Neural progenitor cell (in vitro differentiated cells): ENCODE measurements at regions not wholly inside any gene's neighbourhood (a gene's known extent, or its start where the extent isn't known, plus 50 kb on each side); places are given as distances from the start of the nearest gene placed in this dataset.

Experiments
- DNase-seq: peaks from one replicate; pipeline ENCODE4 v3.0.0-alpha.2; 2016; ENCODE audit warnings: low spot score
- H2AFZ ChIP-seq: fragments of 200-600 bp; sonication (generic); replicated peaks from 2 replicates; pipeline ENCODE4 v1.6.1; 2016; ENCODE audit warnings: antibody characterized with exemption
- H3F3A ChIP-seq: fragments of 200-600 bp; sonication (generic); 2 replicates; pipeline ENCODE4 v1.6.1; 2016; ENCODE audit warnings: antibody characterized with exemption, low read depth
- H3K27ac ChIP-seq: fragments of 200-600 bp; sonication (generic); 2 replicates; pipeline ENCODE4 v1.5.1; 2016; ENCODE audit warnings: mild to moderate bottlenecking
- H3K27me3 ChIP-seq: fragments of 200-600 bp; sonication (generic); 2 replicates; pipeline ENCODE4 v1.6.1; 2016; ENCODE audit warnings: mild to moderate bottlenecking, moderate library complexity
- H3K36me3 ChIP-seq: fragments of 200-600 bp; sonication (generic); 2 replicates; pipeline ENCODE4 v1.5.1; 2016
- H3K4me1 ChIP-seq: fragments of 200-600 bp; sonication (generic); 2 replicates; pipeline ENCODE4 v1.6.1; 2016; ENCODE audit warnings: mixed run types
- H3K4me2 ChIP-seq: fragments of 200-600 bp; sonication (generic); 2 replicates; pipeline ENCODE4 v1.6.1; 2016
- H3K4me3 ChIP-seq: fragments of 200-600 bp; sonication (generic); 2 replicates; pipeline ENCODE4 v1.5.1; 2016
- H3K79me2 ChIP-seq: fragments of 200-600 bp; sonication (generic); 2 replicates; pipeline ENCODE4 v1.6.1; 2016; ENCODE audit warnings: low read depth
- H3K9ac ChIP-seq: fragments of 200-600 bp; sonication (generic); 2 replicates; pipeline ENCODE4 v1.6.1; 2016
- H3K9me3 ChIP-seq: fragments of 200-600 bp; sonication (generic); 2 replicates; pipeline ENCODE4 v1.5.1; 2016; ENCODE audit warnings: low read depth
- H4K20me1 ChIP-seq: fragments of 200-600 bp; sonication (generic); 2 replicates; pipeline ENCODE4 v1.6.1; 2016; ENCODE audit warnings: low read depth
- H3K27ac Mint-ChIP-seq: 3 replicates; pipeline ENCODE4 v1.8.0; 2021; ENCODE audit warnings: mixed read lengths
- H3K27me3 Mint-ChIP-seq: 2 replicates; pipeline ENCODE4 v1.8.0; 2022; ENCODE audit warnings: low read depth, mild to moderate bottlenecking, inconsistent platforms, moderate library complexity, mixed read lengths; ENCODE audit not compliant: insufficient read depth
- H3K36me3 Mint-ChIP-seq: 3 replicates; pipeline ENCODE4 v1.8.0; 2021; ENCODE audit warnings: mixed read lengths
- H3K4me1 Mint-ChIP-seq: 3 replicates; pipeline ENCODE4 v1.8.0; 2021; ENCODE audit warnings: mixed read lengths
- H3K4me3 Mint-ChIP-seq: 3 replicates; pipeline ENCODE4 v1.8.0; 2021; ENCODE audit warnings: mild to moderate bottlenecking, moderate library complexity, mixed read lengths
- H3K9me3 Mint-ChIP-seq: 3 replicates; pipeline ENCODE4 v1.8.0; 2020; ENCODE audit warnings: mixed read lengths
- CTCF ChIP-seq: fragments of 200-600 bp; sonication (generic); IDR thresholded peaks from 2 replicates; pipeline ENCODE4 v1.5.1; 2017; ENCODE audit warnings: antibody characterized with exemption, mild to moderate bottlenecking
- EZH2 ChIP-seq: fragments of 200-600 bp; sonication (generic); IDR thresholded peaks from 2 replicates; pipeline ENCODE4 v1.6.1; 2017; ENCODE audit warnings: antibody characterized with exemption, mild to moderate bottlenecking, moderate library complexity
- EZH2phosphoT487 ChIP-seq: fragments of 200-600 bp; sonication (generic); IDR thresholded peaks from 2 replicates; pipeline ENCODE4 v1.6.1; 2017; ENCODE audit warnings: antibody characterized with exemption

GRCh38 chr10:3869036-3869435 is 84.0 kb upstream of the KLF6 start:
- peaks cover 2% of the 10 kb centered on the region for H3K27me3 Mint-ChIP-seq
- peaks cover 8% of the 10 kb centered on the region for H3K4me1 ChIP-seq
- no peaks in the 10 kb centered on the region for H3F3A ChIP-seq
- TF ChIP-seq EZH2phosphoT487 (no peak), EZH2 (no peak), CTCF (no peak)
- H3K9ac ChIP-seq: no peak overlapping the region
- H3K4me3 Mint-ChIP-seq: no peak overlapping the region
- H3K9me3 Mint-ChIP-seq: no peaks in the 10 kb centered on the region
- peaks cover 15% of the 10 kb centered on the region for H3K4me1 Mint-ChIP-seq
- H4K20me1 ChIP-seq: no peaks in the 10 kb centered on the region
- H3K4me2 ChIP-seq: no peak overlapping the region
- no peaks in the 10 kb centered on the region for H3K27me3 ChIP-seq
- DNase-seq: no peak
- no peak overlapping the region for H3K27ac ChIP-seq
- no peak overlapping the region for H2AFZ ChIP-seq
- no peaks in the 10 kb centered on the region for H3K36me3 Mint-ChIP-seq
- no peak overlapping the region for H3K27ac Mint-ChIP-seq
- no peaks in the 10 kb centered on the region for H3K79me2 ChIP-seq
- H3K36me3 ChIP-seq: no peaks in the 10 kb centered on the region
- no peaks in the 10 kb centered on the region for H3K9me3 ChIP-seq
- no peak overlapping the region for H3K4me3 ChIP-seq

- Histone ChIP-seq H3K9me3 (no peaks in the 10 kb centered on the region), H3K4me2 (no peak overlapping the region), H3K9ac (no peak overlapping the region), H3K79me2 (no peaks in the 10 kb centered on the region), H3F3A (no peaks in the 10 kb centered on the region), H2AFZ (no peak overlapping the region), H4K20me1 (no peaks in the 10 kb centered on the region), H3K27ac (no peak overlapping the region), H3K4me1 (peaks cover 8% of the 10 kb centered on the region), H3K36me3 (no peaks in the 10 kb centered on the region), H3K27me3 (no peaks in the 10 kb centered on the region), H3K4me3 (no peak overlapping the region)
- DNase-seq: no peak
- Mint-ChIP-seq H3K9me3 (no peaks in the 10 kb centered on the region), H3K27ac (no peak overlapping the region), H3K27me3 (peaks cover 3% of the 10 kb centered on the region), H3K36me3 (no peaks in the 10 kb centered on the region), H3K4me3 (no peak overlapping the region), H3K4me1 (peaks cover 8% of the 10 kb centered on the region)
- TF ChIP-seq EZH2 (no peak), EZH2phosphoT487 (no peak), CTCF (no peak)
These were observed 83.3 kb upstream of the KLF6 start for GRCh38 chr10:3868271-3868664.

- Histone ChIP-seq H3K4me2 (no peak overlapping the region), H3K27me3 (no peaks in the 10 kb centered on the region), H3F3A (no peaks in the 10 kb centered on the region), H3K27ac (no peak overlapping the region), H3K36me3 (no peaks in the 10 kb centered on the region), H3K4me3 (no peak overlapping the region), H4K20me1 (no peaks in the 10 kb centered on the region), H3K9ac (no peak overlapping the region), H3K79me2 (no peaks in the 10 kb centered on the region), H3K9me3 (no peaks in the 10 kb centered on the region), H3K4me1 (peaks cover 8% of the 10 kb centered on the region), H2AFZ (no peak overlapping the region)
- H3K9me3 Mint-ChIP-seq: no peaks in the 10 kb centered on the region
- H3K36me3 Mint-ChIP-seq: no peaks in the 10 kb centered on the region
- no peak for DNase-seq
- no peak overlapping the region for H3K4me3 Mint-ChIP-seq
- peaks cover 3% of the 10 kb centered on the region for H3K27me3 Mint-ChIP-seq
- no peak for TF ChIP-seq EZH2
- no peak for TF ChIP-seq EZH2phosphoT487
- TF ChIP-seq CTCF: no peak
- H3K27ac Mint-ChIP-seq: no peak overlapping the region
- H3K4me1 Mint-ChIP-seq: peaks cover 2% of the 10 kb centered on the region
These were observed 82.7 kb upstream of the KLF6 start for GRCh38 chr10:3867454-3868270.
